Endothelial cell of umbilical vein (primary cell): ENCODE measurements at regions not wholly inside any gene's neighbourhood (a gene's known extent, or its start where the extent isn't known, plus 50 kb on each side); places are given as distances from the start of the nearest gene placed in this dataset.

Experiments
- BruUV-seq: library from RNA; stranded (reverse); fragments of 400-500 nt; replicated peaks from 2 replicates; lab custom pipeline; 2021; lab: Mats Ljungman, UMichigan
- CTCF ChIA-PET: fragments of 300-600, 350-600 bp; sonication (Branson Sonifier 250); formaldehyde crosslinking; loops from one replicate; lab custom pipeline; 2021; ENCODE audit warnings: antibody characterized with exemption, inconsistent platforms; lab: Charles Lee
- POLR2A ChIA-PET: fragments of 300-600, 350-600 bp; sonication (Branson Sonifier 250); formaldehyde crosslinking; loops from one replicate; lab custom pipeline; 2021; ENCODE audit warnings: antibody characterized with exemption, inconsistent platforms; lab: Charles Lee
- DNase-seq: peaks from one replicate; pipeline ENCODE4 v3.0.0-alpha.2; 2011; ENCODE audit warnings: low read depth, low spot score
- FAIRE-seq: peaks from 2 replicates; lab custom pipeline; 2011; peaks lifted over from hg19 to GRCh38; lab: Jason Lieb, UNC
- H2AFZ ChIP-seq: 2 replicates; pipeline ENCODE4 v1.6.0; 2012; ENCODE audit warnings: low read depth, low read length, control low read depth, inconsistent platforms
- H3K27ac ChIP-seq: 2 replicates; pipeline ENCODE4 v1.5.1; 2011; ENCODE audit warnings: low read depth, mild to moderate bottlenecking, control low read depth, low read length, moderate library complexity; ENCODE audit not compliant: insufficient read depth
- H3K27me3 ChIP-seq, 2 experiments: 2 replicates each; pipeline versions ENCODE4 v1.6.0 to v1.6.1; 2011; ENCODE audit warnings: low read length in 2 of 2, mixed read lengths in 1 of 2; ENCODE audit not compliant: control insufficient read depth in 2 of 2, insufficient read depth in 2 of 2
- H3K36me3 ChIP-seq, 2 experiments: 2 replicates in 1 of 2; 3 replicates in 1 of 2; pipeline ENCODE4 v1.5.1; 2011; ENCODE audit warnings: low read length in 2 of 2, mild to moderate bottlenecking in 1 of 2, moderate library complexity in 1 of 2; ENCODE audit not compliant: control insufficient read depth in 2 of 2, insufficient read depth in 2 of 2; ENCODE audit errors: extremely low read depth in 1 of 2
- H3K4me1 ChIP-seq: 3 replicates; pipeline ENCODE4 v1.5.1; 2011; ENCODE audit warnings: mild to moderate bottlenecking, low read length; ENCODE audit not compliant: control insufficient read depth, insufficient read depth; ENCODE audit errors: extremely low read depth
- H3K4me2 ChIP-seq: 2 replicates; pipeline ENCODE4 v1.6.1; 2011; ENCODE audit warnings: low read length, control low read depth, mixed read lengths; ENCODE audit not compliant: insufficient read depth
- H3K4me3 ChIP-seq, 3 experiments: fragments of 200-600 bp in 1 of 3; sonication (generic), shearing (Covaris generic) in 1 of 3; replicated peaks in 1 of 3; 2 replicates each; pipeline ENCODE4 v1.5.1; 2011 to 2016; ENCODE audit warnings: control low read depth in 3 of 3, low read length in 3 of 3, mild to moderate bottlenecking in 2 of 3, inconsistent platforms in 1 of 3, low read depth in 1 of 3, moderate library complexity in 1 of 3; ENCODE audit not compliant: insufficient read depth in 1 of 3
- H3K79me2 ChIP-seq: 2 replicates; pipeline ENCODE4 v1.6.0; 2012; ENCODE audit warnings: low read length, inconsistent platforms; ENCODE audit not compliant: control insufficient read depth, insufficient read depth
- H3K9ac ChIP-seq: replicated peaks from 2 replicates; pipeline ENCODE3; 2011; ENCODE audit warnings: low read length, control low read depth; ENCODE audit not compliant: insufficient read depth; ENCODE audit errors: extremely low read depth
- H3K9me1 ChIP-seq: replicated peaks from 3 replicates; pipeline ENCODE4 v1.6.0; 2011; ENCODE audit warnings: mild to moderate bottlenecking, low read length; ENCODE audit not compliant: control insufficient read depth, insufficient read depth; ENCODE audit errors: extremely low read depth
- H3K9me3 ChIP-seq: replicated peaks from 2 replicates; pipeline ENCODE4 v1.5.1; 2012; ENCODE audit warnings: low read length, inconsistent platforms; ENCODE audit not compliant: control insufficient read depth, insufficient read depth
- H4K20me1 ChIP-seq: replicated peaks from 2 replicates; pipeline ENCODE3; 2011; ENCODE audit warnings: mild to moderate bottlenecking, low read length; ENCODE audit not compliant: control insufficient read depth, insufficient read depth; ENCODE audit errors: extremely low read depth
- CTCF ChIP-seq, 2 donors: IDR thresholded peaks; 1 replicate in 1 of 2; 2 replicates in 1 of 2; pipeline ENCODE4 v1.5.1; 2011; ENCODE audit warnings: low read length in 2 of 2, mild to moderate bottlenecking in 2 of 2, moderate library complexity in 2 of 2, control low read depth in 1 of 2, inconsistent platforms in 1 of 2, low read depth in 1 of 2; ENCODE audit not compliant: insufficient read depth in 1 of 2; ENCODE audit errors: extremely low read depth in 1 of 2
- EZH2 ChIP-seq: IDR thresholded peaks from 2 replicates; pipeline ENCODE4 v1.6.1; 2012; ENCODE audit warnings: borderline replicate concordance, low read depth, mild to moderate bottlenecking, moderate library complexity, low read length, inconsistent platforms; ENCODE audit not compliant: severe bottlenecking
- FOS ChIP-seq: IDR thresholded peaks from 2 replicates; pipeline ENCODE4 v1.6.1; 2011; ENCODE audit warnings: mild to moderate bottlenecking, low read length, moderate library complexity, borderline replicate concordance; ENCODE audit not compliant: insufficient read depth
- GATA2 ChIP-seq: IDR thresholded peaks from 2 replicates; pipeline ENCODE4 v1.7.0; 2011; ENCODE audit warnings: low read depth, mild to moderate bottlenecking, moderate library complexity, mixed read lengths, low read length; ENCODE audit not compliant: insufficient read length, insufficient read depth
- JUN ChIP-seq: IDR thresholded peaks from 2 replicates; pipeline ENCODE4 v1.6.1; 2011; ENCODE audit warnings: borderline replicate concordance, low read depth; ENCODE audit not compliant: insufficient read length, insufficient read depth
- MAX ChIP-seq: IDR thresholded peaks from 2 replicates; pipeline ENCODE4 v1.6.1; 2011; ENCODE audit not compliant: insufficient read depth, insufficient read length
- MYC ChIP-seq: IDR thresholded peaks from one replicate; pipeline ENCODE4 v1.6.1; 2011; ENCODE audit warnings: mild to moderate bottlenecking, low read depth, low read length
- POLR2A ChIP-seq: IDR thresholded peaks from 2 replicates; pipeline ENCODE4 v1.6.1; 2012; ENCODE audit warnings: low read depth, mild to moderate bottlenecking, control low read depth, low read length
- POLR2AphosphoS5 ChIP-seq: IDR thresholded peaks from 2 replicates; pipeline ENCODE4 v1.6.1; 2012; ENCODE audit warnings: low read depth, mild to moderate bottlenecking, control low read depth, low read length, moderate library complexity; ENCODE audit not compliant: insufficient read depth
- dilution Hi-C: fragments of 300-500 bp; cut with MboI; formaldehyde crosslinking; loops from one replicate; pipeline ENCODE4 v1.15.0; 2019; ENCODE audit warnings: low sequenced_read_pairs; ENCODE audit not compliant: extremely low pct_ligation_motif_present
- intact Hi-C: fragments of 100-400 bp; cut with micrococcal nuclease; formaldehyde crosslinking; loops from one replicate; pipeline ENCODE4 v1.10.0; 2022

- no peak overlapping the region for H3K9ac ChIP-seq
- no peaks in the 10 kb centered on the region for H3K9me1 ChIP-seq
- H3K4me3 ChIP-seq = no peak overlapping the region
- TF ChIP-seq MAX (no peak), CTCF (IDR thresholded peaks at IDR 0.05; ENCODE audit: extremely low read depth in 1 of 2, insufficient read depth in 1 of 2, low read depth in 1 of 2, low read length in 2 of 2) (no peak)
- dilution Hi-C loops = no loop called here
- no peak overlapping the region for H3K27ac ChIP-seq
- no peak overlapping the region for H2AFZ ChIP-seq
- H3K4me2 ChIP-seq = no peak overlapping the region
- H3K79me2 ChIP-seq = no peaks in the 10 kb centered on the region
- FAIRE-seq (no peak), DNase-seq (no peak)
- no peaks in the 10 kb centered on the region for H3K36me3 ChIP-seq
- no peaks in the 10 kb centered on the region for H3K4me1 ChIP-seq
- ChIA-PET POLR2A (no interaction called here), CTCF (no interaction called here)
- H4K20me1 ChIP-seq = no peaks in the 10 kb centered on the region
- BruUV-seq = no TSS peak
- no peaks in the 10 kb centered on the region for H3K9me3 ChIP-seq
- no peaks in the 10 kb centered on the region for H3K27me3 ChIP-seq
- intact Hi-C loops = no loop called here
These were observed 117.6 kb downstream of the MAGEB17 start for GRCh38 chrX:16284842-16285241.

GRCh38 chrX:16290997-16291396 lies 123.7 kb downstream of the MAGEB17 start:
- no peak overlapping the region for H3K4me2 ChIP-seq
- H3K27ac ChIP-seq = no peak overlapping the region
- no peak overlapping the region for H3K4me3 ChIP-seq
- H3K36me3 ChIP-seq = no peaks in the 10 kb centered on the region
- no peak overlapping the region for H2AFZ ChIP-seq
- no peaks in the 10 kb centered on the region for H3K9me3 ChIP-seq
- no peak for TF ChIP-seq POLR2A
- no peak for TF ChIP-seq GATA2
- TF ChIP-seq EZH2 = no peak
- TF ChIP-seq FOS = no peak
- no peak for TF ChIP-seq JUN
- TF ChIP-seq MYC = no peak
- TF ChIP-seq MAX = no peak
- no peak for TF ChIP-seq CTCF (IDR thresholded peaks at IDR 0.05; ENCODE audit: extremely low read depth in 1 of 2, insufficient read depth in 1 of 2, low read depth in 1 of 2, low read length in 2 of 2)
- no peak for TF ChIP-seq POLR2AphosphoS5
- no peaks in the 10 kb centered on the region for H3K9me1 ChIP-seq
- CTCF ChIA-PET = no interaction called here
- no peak overlapping the region for H3K9ac ChIP-seq
- FAIRE-seq = no peak
- no TSS peak for BruUV-seq
- H4K20me1 ChIP-seq = no peaks in the 10 kb centered on the region
- dilution Hi-C loops (no loop called here), intact Hi-C loops (no loop called here)
- no peaks in the 10 kb centered on the region for H3K27me3 ChIP-seq
- POLR2A ChIA-PET = no interaction called here
- DNase-seq = no peak
- H3K79me2 ChIP-seq = no peaks in the 10 kb centered on the region
- no peaks in the 10 kb centered on the region for H3K4me1 ChIP-seq
